Ishikawa (cell line): ENCODE measurements at regions not wholly inside any gene's neighbourhood (a gene's known extent, or its start where the extent isn't known, plus 50 kb on each side); places are given as distances from the start of the nearest gene placed in this dataset.

Experiments used
- CEBPB ChIP-seq: IDR thresholded peaks from 2 replicates; pipeline ENCODE4 v1.6.1; 2012
- CREB1 ChIP-seq: IDR thresholded peaks from 2 replicates; pipeline ENCODE4 v1.6.1; 2012; ENCODE audit warnings: low read depth
- EGR1 ChIP-seq: IDR thresholded peaks from 2 replicates; pipeline ENCODE4 v1.6.1; 2012
- EP300 ChIP-seq: IDR thresholded peaks from 2 replicates; pipeline ENCODE4 v1.6.1; 2012; ENCODE audit warnings: borderline replicate concordance
- FOXM1 ChIP-seq: IDR thresholded peaks from 2 replicates; pipeline ENCODE4 v1.6.1; 2012; ENCODE audit warnings: low read depth, borderline replicate concordance
- MAX ChIP-seq: IDR thresholded peaks from 2 replicates; pipeline ENCODE4 v1.6.1; 2012
- NFIC ChIP-seq: IDR thresholded peaks from 2 replicates; pipeline ENCODE4 v1.6.1; 2012
- RAD21 ChIP-seq: IDR thresholded peaks from 2 replicates; pipeline ENCODE4 v1.6.1; 2012; ENCODE audit warnings: low read depth
- TAF1 ChIP-seq: IDR thresholded peaks from 2 replicates; pipeline ENCODE4 v1.6.1; 2012; ENCODE audit warnings: low read depth, mild to moderate bottlenecking
- TCF12 ChIP-seq: IDR thresholded peaks from 2 replicates; pipeline ENCODE4 v1.6.1; 2012; ENCODE audit warnings: low read depth
- TEAD4 ChIP-seq: IDR thresholded peaks from 2 replicates; pipeline ENCODE4 v1.6.1; 2012
- YY1 ChIP-seq: IDR thresholded peaks from 2 replicates; pipeline ENCODE4 v1.6.1; 2012; ENCODE audit warnings: low read depth
- ZBTB7A ChIP-seq: IDR thresholded peaks from 2 replicates; pipeline ENCODE4 v1.6.1; 2012; ENCODE audit warnings: low read depth
- TF ChIP-seq, protein P1 (sequence below): IDR thresholded peaks from 2 replicates; pipeline ENCODE4 v1.6.1; 2012; ENCODE audit warnings: low read depth, mild to moderate bottlenecking
- TF ChIP-seq, protein P2 (sequence below): IDR thresholded peaks from 2 replicates; pipeline ENCODE4 v1.6.1; 2012

DNA sequence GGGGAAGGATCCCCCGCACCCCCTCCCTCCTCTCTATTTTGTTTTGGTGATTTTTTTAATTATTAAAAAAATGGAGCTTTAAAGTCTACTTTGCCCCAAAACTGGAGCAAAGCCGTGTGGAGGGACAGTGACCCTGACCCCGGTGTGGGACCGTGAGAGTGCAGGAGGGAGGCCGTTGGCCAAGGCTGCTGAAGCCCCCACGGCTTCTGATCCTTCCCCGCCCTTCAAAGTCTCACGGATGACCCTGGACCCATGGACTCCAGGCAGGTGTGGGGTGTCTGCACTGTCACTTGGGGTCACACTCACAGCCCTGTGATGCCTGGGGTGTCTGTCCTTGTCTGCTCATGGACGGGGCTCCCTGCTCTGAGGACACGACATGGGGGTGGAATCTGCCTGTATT is 133.3 kb downstream of the CPZ start:
- no peak for TF ChIP-seq NFIC
- no peak for TF ChIP-seq TAF1
- TF ChIP-seq CREB1: no peak
- TF ChIP-seq, protein P1, sequence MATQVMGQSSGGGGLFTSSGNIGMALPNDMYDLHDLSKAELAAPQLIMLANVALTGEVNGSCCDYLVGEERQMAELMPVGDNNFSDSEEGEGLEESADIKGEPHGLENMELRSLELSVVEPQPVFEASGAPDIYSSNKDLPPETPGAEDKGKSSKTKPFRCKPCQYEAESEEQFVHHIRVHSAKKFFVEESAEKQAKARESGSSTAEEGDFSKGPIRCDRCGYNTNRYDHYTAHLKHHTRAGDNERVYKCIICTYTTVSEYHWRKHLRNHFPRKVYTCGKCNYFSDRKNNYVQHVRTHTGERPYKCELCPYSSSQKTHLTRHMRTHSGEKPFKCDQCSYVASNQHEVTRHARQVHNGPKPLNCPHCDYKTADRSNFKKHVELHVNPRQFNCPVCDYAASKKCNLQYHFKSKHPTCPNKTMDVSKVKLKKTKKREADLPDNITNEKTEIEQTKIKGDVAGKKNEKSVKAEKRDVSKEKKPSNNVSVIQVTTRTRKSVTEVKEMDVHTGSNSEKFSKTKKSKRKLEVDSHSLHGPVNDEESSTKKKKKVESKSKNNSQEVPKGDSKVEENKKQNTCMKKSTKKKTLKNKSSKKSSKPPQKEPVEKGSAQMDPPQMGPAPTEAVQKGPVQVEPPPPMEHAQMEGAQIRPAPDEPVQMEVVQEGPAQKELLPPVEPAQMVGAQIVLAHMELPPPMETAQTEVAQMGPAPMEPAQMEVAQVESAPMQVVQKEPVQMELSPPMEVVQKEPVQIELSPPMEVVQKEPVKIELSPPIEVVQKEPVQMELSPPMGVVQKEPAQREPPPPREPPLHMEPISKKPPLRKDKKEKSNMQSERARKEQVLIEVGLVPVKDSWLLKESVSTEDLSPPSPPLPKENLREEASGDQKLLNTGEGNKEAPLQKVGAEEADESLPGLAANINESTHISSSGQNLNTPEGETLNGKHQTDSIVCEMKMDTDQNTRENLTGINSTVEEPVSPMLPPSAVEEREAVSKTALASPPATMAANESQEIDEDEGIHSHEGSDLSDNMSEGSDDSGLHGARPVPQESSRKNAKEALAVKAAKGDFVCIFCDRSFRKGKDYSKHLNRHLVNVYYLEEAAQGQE: no peak
- no peak for TF ChIP-seq MAX
- no peak for TF ChIP-seq CEBPB
- TF ChIP-seq TEAD4: no peak
- no peak for TF ChIP-seq EGR1
- TF ChIP-seq, protein P2, sequence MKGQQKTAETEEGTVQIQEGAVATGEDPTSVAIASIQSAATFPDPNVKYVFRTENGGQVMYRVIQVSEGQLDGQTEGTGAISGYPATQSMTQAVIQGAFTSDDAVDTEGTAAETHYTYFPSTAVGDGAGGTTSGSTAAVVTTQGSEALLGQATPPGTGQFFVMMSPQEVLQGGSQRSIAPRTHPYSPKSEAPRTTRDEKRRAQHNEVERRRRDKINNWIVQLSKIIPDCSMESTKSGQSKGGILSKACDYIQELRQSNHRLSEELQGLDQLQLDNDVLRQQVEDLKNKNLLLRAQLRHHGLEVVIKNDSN: no peak
- no peak for TF ChIP-seq RAD21
- TF ChIP-seq EP300: no peak
- no peak for TF ChIP-seq ZBTB7A

DNA sequence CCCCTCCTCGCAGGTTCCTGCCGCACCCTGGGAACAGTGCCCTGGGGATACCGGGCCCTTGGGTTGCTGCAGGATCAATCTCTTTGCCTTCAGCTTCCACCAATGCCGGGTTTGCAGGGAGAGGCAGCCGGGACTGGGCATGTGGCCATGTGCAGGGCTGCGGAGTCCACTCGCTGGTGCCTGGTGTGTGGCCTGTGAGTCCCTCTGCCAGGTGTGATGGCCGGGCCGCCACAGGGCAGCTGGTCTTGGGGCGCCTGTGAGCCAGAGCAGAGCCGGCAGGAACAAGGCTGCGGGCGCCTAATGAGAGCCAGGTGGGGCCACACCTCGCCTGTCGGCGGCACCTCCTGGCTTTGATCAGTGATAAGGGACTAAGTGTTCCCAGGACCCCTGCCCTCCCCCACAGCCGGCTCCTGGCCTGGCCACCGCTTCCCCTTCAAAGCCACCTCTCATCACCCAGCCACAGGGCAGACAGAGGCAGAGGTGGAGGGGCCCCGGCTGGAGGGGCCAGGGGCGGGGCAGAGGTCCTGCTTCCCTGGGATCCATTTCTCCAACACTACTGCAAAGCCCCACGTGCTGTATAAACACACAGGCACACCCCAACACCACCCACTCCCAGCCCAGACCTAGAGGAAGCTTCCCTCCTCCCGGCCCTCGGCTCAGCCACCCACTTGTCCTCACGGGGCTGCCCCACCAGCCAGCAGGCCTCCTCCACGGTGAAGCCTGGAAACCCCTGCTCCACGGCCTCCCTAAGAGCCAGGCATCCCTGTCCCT is 132.7 kb downstream of the CPZ start:
- TF ChIP-seq, protein P2: no peak
- TF ChIP-seq EP300 (no peak), CEBPB (no peak), FOXM1 (no peak), EGR1 (no peak), ZBTB7A (no peak), RAD21 (no peak), NFIC (no peak), CREB1 (no peak), MAX (no peak), TCF12 (no peak), TAF1 (no peak), TEAD4 (no peak), YY1 (no peak)
- TF ChIP-seq, protein P1: no peak

GRCh38 chr4:8724436-8725070 is 132.0 kb downstream of the CPZ start:
- TF ChIP-seq RAD21: no peak
- no peak for TF ChIP-seq ZBTB7A
- no peak for TF ChIP-seq TCF12
- no peak for TF ChIP-seq TAF1
- no peak for TF ChIP-seq FOXM1
- no peak for TF ChIP-seq NFIC
- TF ChIP-seq CREB1: no peak
- no peak for TF ChIP-seq CEBPB
- no peak for TF ChIP-seq EGR1
- TF ChIP-seq, protein P2: no peak
- TF ChIP-seq TEAD4: no peak
- TF ChIP-seq EP300: no peak

DNA sequence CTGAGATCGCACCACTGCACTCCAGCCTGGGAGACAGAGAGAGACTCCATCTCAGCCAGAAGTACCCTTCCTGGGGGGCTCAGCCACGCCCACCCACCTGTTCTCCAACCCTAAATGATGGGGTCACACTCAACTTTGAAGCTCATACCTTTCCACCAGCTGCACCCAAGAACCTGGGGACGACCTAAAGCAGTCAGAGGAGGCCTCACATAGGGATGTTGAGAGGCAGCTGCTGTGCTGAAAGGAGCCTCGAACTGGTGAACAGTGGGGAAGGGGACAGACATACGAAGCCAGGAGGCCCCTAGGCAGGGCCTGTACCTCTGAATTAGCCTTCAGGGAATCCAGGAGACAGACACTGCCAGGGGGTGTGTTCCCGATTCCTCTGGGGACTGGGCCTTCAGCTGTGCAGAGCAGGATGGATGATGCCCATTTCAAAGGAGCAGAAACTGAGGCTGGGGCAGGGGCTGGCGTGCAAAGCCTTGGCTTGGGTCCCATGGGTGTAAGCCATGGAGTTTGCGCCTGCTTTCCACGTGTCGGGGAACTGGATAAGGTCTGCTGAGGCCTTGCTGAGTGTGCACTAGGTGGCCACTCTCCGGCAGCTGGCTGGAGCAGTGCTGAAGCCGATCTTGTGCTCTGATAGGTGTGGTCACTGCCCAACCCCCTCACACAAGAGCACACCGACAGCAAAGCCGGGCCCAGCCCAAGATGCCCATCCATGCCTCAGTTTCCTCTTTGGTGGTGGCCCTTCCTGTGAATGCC is 130.8 kb downstream of the CPZ start:
- no peak for TF ChIP-seq YY1
- TF ChIP-seq EGR1: no peak
- no peak for TF ChIP-seq TAF1
- TF ChIP-seq CEBPB: no peak
- no peak for TF ChIP-seq TEAD4
- no peak for TF ChIP-seq TCF12
- no peak for TF ChIP-seq CREB1
- TF ChIP-seq RAD21: no peak
- TF ChIP-seq MAX: no peak
- TF ChIP-seq FOXM1: no peak
- TF ChIP-seq, protein P1: no peak
- no peak for TF ChIP-seq ZBTB7A
- TF ChIP-seq EP300: no peak
- TF ChIP-seq NFIC: no peak
